GM06990 (cell line): ENCODE measurements at regions not wholly inside any gene's neighbourhood (a gene's known extent, or its start where the extent isn't known, plus 50 kb on each side); places are given as distances from the start of the nearest gene placed in this dataset.

Source experiments
- DNase-seq: peaks from one replicate; pipeline ENCODE4 v3.0.0-alpha.2; 2011; ENCODE audit not compliant: insufficient read length; ENCODE audit errors: extremely low read depth
- H3K27me3 ChIP-seq: replicated peaks from 2 replicates; pipeline ENCODE4 v1.6.0; 2011; ENCODE audit warnings: low read length; ENCODE audit not compliant: control insufficient read depth, insufficient read depth
- H3K36me3 ChIP-seq: 2 replicates; pipeline ENCODE4 v1.5.1; 2011; ENCODE audit warnings: low read length; ENCODE audit not compliant: control insufficient read depth, insufficient read depth
- H3K4me3 ChIP-seq: replicated peaks from 2 replicates; pipeline ENCODE4 v1.5.1; 2011; ENCODE audit warnings: low read depth, mild to moderate bottlenecking, control low read depth, low read length
- TF ChIP-seq, protein P1 (sequence below): IDR thresholded peaks from 2 replicates; pipeline ENCODE4 v1.5.1; 2011; ENCODE audit warnings: low read length, control low read depth, mild to moderate bottlenecking, inconsistent platforms; ENCODE audit not compliant: insufficient read depth, poor library complexity, severe bottlenecking

GRCh38 chr2:2635025-2635528 is 304.0 kb upstream of the MYT1L start:
- H3K4me3 ChIP-seq: no peak overlapping the region
- DNase-seq: no peak
- no peaks in the 10 kb centered on the region for H3K27me3 ChIP-seq
- TF ChIP-seq, protein P1, sequence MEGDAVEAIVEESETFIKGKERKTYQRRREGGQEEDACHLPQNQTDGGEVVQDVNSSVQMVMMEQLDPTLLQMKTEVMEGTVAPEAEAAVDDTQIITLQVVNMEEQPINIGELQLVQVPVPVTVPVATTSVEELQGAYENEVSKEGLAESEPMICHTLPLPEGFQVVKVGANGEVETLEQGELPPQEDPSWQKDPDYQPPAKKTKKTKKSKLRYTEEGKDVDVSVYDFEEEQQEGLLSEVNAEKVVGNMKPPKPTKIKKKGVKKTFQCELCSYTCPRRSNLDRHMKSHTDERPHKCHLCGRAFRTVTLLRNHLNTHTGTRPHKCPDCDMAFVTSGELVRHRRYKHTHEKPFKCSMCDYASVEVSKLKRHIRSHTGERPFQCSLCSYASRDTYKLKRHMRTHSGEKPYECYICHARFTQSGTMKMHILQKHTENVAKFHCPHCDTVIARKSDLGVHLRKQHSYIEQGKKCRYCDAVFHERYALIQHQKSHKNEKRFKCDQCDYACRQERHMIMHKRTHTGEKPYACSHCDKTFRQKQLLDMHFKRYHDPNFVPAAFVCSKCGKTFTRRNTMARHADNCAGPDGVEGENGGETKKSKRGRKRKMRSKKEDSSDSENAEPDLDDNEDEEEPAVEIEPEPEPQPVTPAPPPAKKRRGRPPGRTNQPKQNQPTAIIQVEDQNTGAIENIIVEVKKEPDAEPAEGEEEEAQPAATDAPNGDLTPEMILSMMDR: no peak
- no peaks in the 10 kb centered on the region for H3K36me3 ChIP-seq

DNA sequence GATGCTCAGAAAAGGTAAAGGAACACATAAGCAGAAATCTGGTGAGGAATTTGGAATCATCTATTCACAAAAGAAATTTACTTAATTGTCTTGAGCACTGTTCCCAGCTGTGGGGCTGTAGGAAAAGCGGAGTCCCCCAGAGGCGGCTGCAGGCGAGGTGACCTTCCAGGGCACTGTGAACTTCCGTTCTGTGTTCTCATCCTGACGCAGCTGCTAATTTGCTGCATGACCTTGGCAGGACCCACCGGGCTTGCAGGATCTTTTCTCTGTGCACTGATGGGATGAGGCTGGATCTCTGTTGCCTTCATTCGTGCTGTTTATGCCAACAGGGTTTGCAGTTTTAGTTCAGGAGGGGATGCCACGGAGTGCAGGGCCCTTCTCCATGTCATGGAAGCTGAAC is 301.9 kb upstream of the MYT1L start:
- TF ChIP-seq, protein P1: no peak
- DNase-seq: no peak
- Histone ChIP-seq H3K36me3 (no peaks in the 10 kb centered on the region), H3K4me3 (no peak overlapping the region), H3K27me3 (no peaks in the 10 kb centered on the region)

DNA sequence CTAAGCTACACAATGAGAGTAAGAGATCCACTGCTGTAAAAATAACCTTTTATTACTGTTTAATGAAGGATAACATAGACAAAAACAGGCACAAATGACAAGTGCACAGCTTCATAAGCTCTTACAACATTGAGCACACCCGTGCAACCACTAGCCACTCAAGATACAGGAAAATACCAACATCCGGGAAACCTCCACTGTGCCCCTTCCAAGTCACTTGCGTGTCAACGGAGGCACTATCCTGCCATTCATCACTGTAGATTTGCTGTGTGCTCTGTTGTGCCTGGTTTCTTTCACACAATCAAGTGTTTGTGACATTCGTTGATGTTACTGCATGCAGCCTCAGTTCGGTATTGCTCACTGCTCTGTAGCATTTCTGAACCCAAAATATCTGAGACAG is 292.9 kb upstream of the MYT1L start:
- TF ChIP-seq, protein P1: no peak
- Histone ChIP-seq H3K27me3 (no peaks in the 10 kb centered on the region; the same call in 1 of the 2 replicates), H3K36me3 (no peaks in the 10 kb centered on the region), H3K4me3 (no peak overlapping the region)
- no peak for DNase-seq

DNA sequence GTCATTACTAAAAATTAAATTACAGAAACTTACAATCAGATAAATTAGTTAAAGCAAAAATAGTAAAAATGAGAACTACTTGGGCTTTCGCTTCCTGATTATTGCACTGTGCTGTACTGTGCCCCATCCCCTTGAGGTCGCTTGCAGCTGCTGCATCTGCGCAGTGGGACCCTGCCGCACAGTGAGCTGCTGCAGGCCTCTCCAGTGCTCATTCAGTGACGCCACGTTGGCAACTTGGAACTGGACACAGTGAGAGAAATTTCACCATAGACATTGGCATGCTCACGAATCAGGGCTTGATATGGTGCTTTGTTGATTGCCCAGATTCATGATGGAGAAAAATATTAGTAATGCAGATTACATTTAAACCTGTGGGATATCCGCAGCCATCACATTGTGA is 290.8 kb upstream of the MYT1L start:
- H3K36me3 ChIP-seq: no peaks in the 10 kb centered on the region
- TF ChIP-seq, protein P1: no peak
- DNase-seq: no peak
- H3K27me3 ChIP-seq: no peaks in the 10 kb centered on the region; the same call in 1 of the 2 replicates
- no peak overlapping the region for H3K4me3 ChIP-seq

- no peaks in the 10 kb centered on the region for H3K36me3 ChIP-seq
- H3K4me3 ChIP-seq: no peak overlapping the region
- TF ChIP-seq, protein P1: no peak
- no peak for DNase-seq
- H3K27me3 ChIP-seq: no peaks in the 10 kb centered on the region; the same call in 1 of the 2 replicates
Observed at GRCh38 chr2:2620604-2621003, 289.5 kb upstream of the MYT1L start.

DNA sequence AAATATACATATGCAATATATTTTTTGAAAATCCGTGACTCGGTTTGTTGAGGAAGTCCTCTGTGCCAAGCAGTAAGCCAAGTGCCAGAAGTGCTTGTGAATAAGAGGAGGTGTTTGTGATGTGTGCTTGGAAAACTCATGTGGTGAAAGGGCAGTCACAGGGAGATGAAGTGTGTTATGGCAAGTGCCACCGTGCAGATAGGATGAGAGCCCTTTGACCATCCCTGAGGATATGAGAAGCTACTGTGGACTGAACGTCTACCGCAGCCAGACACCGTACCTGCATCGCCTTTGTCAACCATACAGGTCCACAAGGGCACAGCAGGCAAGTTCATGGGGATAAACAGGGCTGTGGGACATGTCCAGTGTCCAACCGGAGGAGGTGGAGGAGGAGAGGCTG is 288.9 kb upstream of the MYT1L start:
- no peak overlapping the region for H3K4me3 ChIP-seq
- H3K36me3 ChIP-seq: no peaks in the 10 kb centered on the region
- DNase-seq: no peak
- H3K27me3 ChIP-seq: no peaks in the 10 kb centered on the region; the same call in 1 of the 2 replicates
- TF ChIP-seq, protein P1: no peak
